Astrocyte (in vitro differentiated cells and primary cell): ENCODE measurements at regions not wholly inside any gene's neighbourhood (a gene's known extent, or its start where the extent isn't known, plus 50 kb on each side); places are given as distances from the start of the nearest gene placed in this dataset.

Source experiments
- DNase-seq: peaks from one replicate; pipeline ENCODE4 v3.0.0-alpha.2; 2010; ENCODE audit warnings: low read depth
- FAIRE-seq: peaks from 2 replicates; lab custom pipeline; 2011; peaks lifted over from hg19 to GRCh38; lab: Jason Lieb, UNC
- H2AFZ ChIP-seq: 2 replicates; pipeline ENCODE4 v1.6.0; 2012; ENCODE audit warnings: low read depth, low read length, inconsistent platforms
- H3K27ac ChIP-seq: 2 replicates; pipeline ENCODE4 v1.5.1; 2011; ENCODE audit warnings: low read depth, low read length, inconsistent platforms
- H3K27me3 ChIP-seq: 2 replicates; pipeline ENCODE4 v1.6.0; 2011; ENCODE audit warnings: low read length, inconsistent platforms; ENCODE audit not compliant: insufficient read depth
- H3K36me3 ChIP-seq: 2 replicates; pipeline ENCODE4 v1.5.1; 2011; ENCODE audit warnings: low read length, inconsistent platforms; ENCODE audit not compliant: insufficient read depth
- H3K4me1 ChIP-seq: 2 replicates; pipeline ENCODE4 v1.5.1; 2011; ENCODE audit warnings: low read length, inconsistent platforms; ENCODE audit not compliant: insufficient read depth
- H3K4me2 ChIP-seq: 2 replicates; pipeline ENCODE4 v1.6.0; 2012; ENCODE audit warnings: low read length, inconsistent platforms
- H3K4me3 ChIP-seq: 2 replicates; pipeline ENCODE4 v1.5.1; 2011; ENCODE audit warnings: low read depth, mild to moderate bottlenecking, low read length, inconsistent platforms; ENCODE audit not compliant: insufficient read depth
- H3K79me2 ChIP-seq: 2 replicates; pipeline ENCODE4 v1.6.0; 2012; ENCODE audit warnings: mild to moderate bottlenecking, low read length, inconsistent platforms; ENCODE audit not compliant: insufficient read depth
- H3K9ac ChIP-seq: 2 replicates; pipeline ENCODE4 v1.6.0; 2012; ENCODE audit warnings: mild to moderate bottlenecking, low read length, inconsistent platforms
- H3K9me3 ChIP-seq: 2 replicates; pipeline ENCODE4 v1.5.1; 2012; ENCODE audit warnings: low read depth, mild to moderate bottlenecking, low read length, inconsistent platforms; ENCODE audit not compliant: insufficient read depth
- H4K20me1 ChIP-seq: 2 replicates; pipeline ENCODE4 v1.6.0; 2012; ENCODE audit warnings: low read length, inconsistent platforms; ENCODE audit not compliant: insufficient read depth
- H3K27ac Mint-ChIP-seq: one replicate; pipeline ENCODE4 v1.8.0; 2021; ENCODE audit warnings: mild to moderate bottlenecking, mixed read lengths; ENCODE audit not compliant: unreplicated experiment
- H3K27me3 Mint-ChIP-seq: one replicate; pipeline ENCODE4 v1.8.0; 2021; ENCODE audit warnings: low read depth, mixed read lengths; ENCODE audit not compliant: unreplicated experiment
- H3K36me3 Mint-ChIP-seq: one replicate; pipeline ENCODE4 v1.8.0; 2021; ENCODE audit warnings: low read depth, mixed read lengths; ENCODE audit not compliant: unreplicated experiment
- H3K4me1 Mint-ChIP-seq: one replicate; pipeline ENCODE4 v1.8.0; 2021; ENCODE audit warnings: low read depth, mixed read lengths; ENCODE audit not compliant: unreplicated experiment
- H3K4me3 Mint-ChIP-seq: one replicate; pipeline ENCODE4 v1.8.0; 2021; ENCODE audit warnings: mild to moderate bottlenecking, moderate library complexity, mixed read lengths; ENCODE audit not compliant: unreplicated experiment
- H3K9me3 Mint-ChIP-seq: one replicate; pipeline ENCODE4 v1.8.0; 2021; ENCODE audit warnings: mild to moderate bottlenecking, mixed read lengths; ENCODE audit not compliant: unreplicated experiment
- CTCF ChIP-seq: IDR thresholded peaks from 2 replicates; pipeline ENCODE4 v1.5.1; 2011; ENCODE audit warnings: low read depth, mild to moderate bottlenecking, inconsistent platforms, low read length, moderate library complexity; ENCODE audit not compliant: insufficient read depth
- EZH2 ChIP-seq: IDR thresholded peaks from 2 replicates; pipeline ENCODE4 v1.6.1; 2012; ENCODE audit warnings: mild to moderate bottlenecking, low read length, inconsistent platforms; ENCODE audit not compliant: insufficient read depth

GRCh38 chr20:18972251-18972876 is 158.8 kb downstream of the SCP2D1 start:
- H3K27ac ChIP-seq = no peak overlapping the region
- Mint-ChIP-seq H3K36me3 (no peaks in the 10 kb centered on the region), H3K27me3 (peaks cover 7% of the 10 kb centered on the region), H3K4me1 (peaks cover 2% of the 10 kb centered on the region), H3K4me3 (no peak overlapping the region), H3K27ac (no peak overlapping the region), H3K9me3 (peaks cover 2% of the 10 kb centered on the region)
- H3K36me3 ChIP-seq = no peaks in the 10 kb centered on the region
- no peaks in the 10 kb centered on the region for H4K20me1 ChIP-seq
- no peak overlapping the region for H3K9ac ChIP-seq
- H3K27me3 ChIP-seq = no peaks in the 10 kb centered on the region
- H3K79me2 ChIP-seq = no peaks in the 10 kb centered on the region
- H3K4me2 ChIP-seq = no peak overlapping the region
- DNase-seq (no peak), FAIRE-seq (no peak)
- no peak overlapping the region for H2AFZ ChIP-seq
- no peaks in the 10 kb centered on the region for H3K4me1 ChIP-seq
- H3K9me3 ChIP-seq = no peaks in the 10 kb centered on the region
- TF ChIP-seq EZH2 (no peak), CTCF (no peak)
- H3K4me3 ChIP-seq = no peak overlapping the region

DNA sequence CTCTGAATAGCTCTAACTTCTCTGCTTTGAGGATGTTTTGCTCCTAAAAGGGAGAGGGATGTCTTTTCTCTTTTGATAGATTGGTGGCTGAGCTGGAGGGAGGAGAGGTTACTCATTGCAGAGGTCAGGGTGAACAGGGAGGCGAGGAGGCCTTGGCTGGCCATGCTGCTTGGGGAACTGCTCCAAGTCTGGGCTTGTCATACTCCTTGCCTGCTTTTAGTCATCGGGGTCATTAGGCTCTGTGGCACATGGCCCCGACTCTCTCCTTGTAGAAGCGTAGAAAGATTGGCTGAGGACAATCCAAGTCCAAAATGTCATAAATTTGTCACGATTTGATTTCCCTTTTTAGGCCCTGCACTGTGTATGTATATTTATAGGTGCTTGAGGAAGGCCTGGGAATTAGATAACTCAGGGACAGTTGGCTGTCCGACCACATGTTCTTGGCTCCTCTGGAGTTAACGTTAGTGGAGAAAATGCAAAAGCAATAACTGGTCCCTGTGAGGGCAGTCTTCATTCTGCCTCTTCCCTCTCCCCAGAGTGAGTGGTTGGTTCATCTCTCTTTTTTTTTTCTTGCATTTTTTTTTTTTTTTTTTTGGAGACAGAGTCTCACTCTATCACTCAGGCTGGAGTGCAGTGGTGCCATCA is 160.1 kb downstream of the SCP2D1 start:
- DNase-seq = no peak
- Histone ChIP-seq H3K27me3 (no peaks in the 10 kb centered on the region), H3K27ac (no peak overlapping the region), H3K79me2 (no peaks in the 10 kb centered on the region), H3K4me2 (no peak overlapping the region), H3K4me1 (no peaks in the 10 kb centered on the region), H2AFZ (no peak overlapping the region), H3K4me3 (no peak overlapping the region), H3K9me3 (no peaks in the 10 kb centered on the region), H3K9ac (no peak overlapping the region), H4K20me1 (no peaks in the 10 kb centered on the region), H3K36me3 (no peaks in the 10 kb centered on the region)
- H3K27me3 Mint-ChIP-seq = peaks cover 7% of the 10 kb centered on the region
- no peak overlapping the region for H3K4me3 Mint-ChIP-seq
- H3K9me3 Mint-ChIP-seq = peaks cover 2% of the 10 kb centered on the region
- no peak for FAIRE-seq
- no peak overlapping the region for H3K27ac Mint-ChIP-seq
- H3K36me3 Mint-ChIP-seq = no peaks in the 10 kb centered on the region
- H3K4me1 Mint-ChIP-seq = peaks cover 7% of the 10 kb centered on the region
- TF ChIP-seq EZH2 (no peak), CTCF (no peak)

- peaks cover 4% of the 10 kb centered on the region for H3K9me3 ChIP-seq
- no peaks in the 10 kb centered on the region for H3K36me3 ChIP-seq
- no peak for TF ChIP-seq CTCF
- TF ChIP-seq EZH2 = no peak
- H3K4me1 ChIP-seq = no peaks in the 10 kb centered on the region
- no peak overlapping the region for H3K27ac Mint-ChIP-seq
- H3K9me3 Mint-ChIP-seq = peaks cover 2% of the 10 kb centered on the region
- no peak overlapping the region for H3K4me3 Mint-ChIP-seq
- no peaks in the 10 kb centered on the region for H3K36me3 Mint-ChIP-seq
- H3K27me3 ChIP-seq = no peaks in the 10 kb centered on the region
- no peaks in the 10 kb centered on the region for H3K79me2 ChIP-seq
- no peak overlapping the region for H3K9ac ChIP-seq
- no peak overlapping the region for H3K27ac ChIP-seq
- H4K20me1 ChIP-seq = no peaks in the 10 kb centered on the region
- FAIRE-seq (no peak), DNase-seq (no peak)
- H3K4me3 ChIP-seq = no peak overlapping the region
- no peak overlapping the region for H3K4me2 ChIP-seq
- H2AFZ ChIP-seq = no peak overlapping the region
- H3K4me1 Mint-ChIP-seq = peaks cover 7% of the 10 kb centered on the region
- H3K27me3 Mint-ChIP-seq = peaks cover 12% of the 10 kb centered on the region
Measured at GRCh38 chr20:18974660-18975059, 161.1 kb downstream of the SCP2D1 start.
